Spleen (tissue), 7 donors: ENCODE measurements at regions not wholly inside any gene's neighbourhood (a gene's known extent, or its start where the extent isn't known, plus 50 kb on each side); places are given as distances from the start of the nearest gene placed in this dataset.

ENCODE experiments used
- POLR2A ChIP-seq, 3 donors: fragments of 450-650 bp; IDR thresholded peaks; one replicate each; pipeline ENCODE4 v1.5.1; 2017; ENCODE audit warnings: antibody characterized with exemption in 3 of 3, mild to moderate bottlenecking in 1 of 3
- POLR2AphosphoS5 ChIP-seq, 3 donors: sonication (generic); formaldehyde crosslinking; IDR thresholded peaks; one replicate each; pipeline ENCODE4 v1.5.1; 2017; ENCODE audit warnings: antibody characterized with exemption in 3 of 3
- TF ChIP-seq, protein P1 (sequence below), 11 experiments: fragments of 200-600 bp in 7 of 11; fragments of 450-650 bp in 4 of 11; sonication (generic) in 4 of 11; IDR thresholded peaks in 8 of 11; conservative IDR thresholded peaks in 3 of 11; 1 replicate in 7 of 11; 2 replicates in 4 of 11; pipeline versions ENCODE4 v1.4.0 to v1.8.0; 2016 to 2021; ENCODE audit warnings: antibody characterized with exemption in 11 of 11, inconsistent platforms in 4 of 11, mild to moderate bottlenecking in 1 of 11
- donor health status: DM: no; HTN: no; CAD: no; lungs with moderate emphysema.
- donor health status: DM: no; HTN: no; CAD: no.
- donor health status: DM: no; HTN: no; CAD: no.

DNA sequence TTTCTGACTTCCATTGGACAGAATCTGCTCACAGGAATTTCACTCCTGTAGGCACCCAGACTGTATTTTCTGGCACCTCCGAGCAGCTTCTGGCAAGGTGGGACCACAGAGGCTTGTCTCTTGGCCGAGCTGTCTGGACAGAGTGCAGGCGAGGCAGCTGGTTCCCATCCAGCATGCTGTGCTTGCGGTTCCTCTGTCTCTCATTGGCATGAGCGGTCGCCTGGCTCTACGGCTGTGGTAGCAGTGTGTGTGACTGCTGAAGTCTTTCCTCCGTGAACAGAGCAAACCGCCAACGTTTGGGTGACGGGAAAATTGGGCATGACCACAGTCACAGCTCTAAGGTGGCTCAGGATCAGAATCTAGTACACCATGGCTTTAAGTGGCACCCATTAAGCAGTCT lies 411.7 kb upstream of the NETO1 start:
- TF ChIP-seq, protein P1, sequence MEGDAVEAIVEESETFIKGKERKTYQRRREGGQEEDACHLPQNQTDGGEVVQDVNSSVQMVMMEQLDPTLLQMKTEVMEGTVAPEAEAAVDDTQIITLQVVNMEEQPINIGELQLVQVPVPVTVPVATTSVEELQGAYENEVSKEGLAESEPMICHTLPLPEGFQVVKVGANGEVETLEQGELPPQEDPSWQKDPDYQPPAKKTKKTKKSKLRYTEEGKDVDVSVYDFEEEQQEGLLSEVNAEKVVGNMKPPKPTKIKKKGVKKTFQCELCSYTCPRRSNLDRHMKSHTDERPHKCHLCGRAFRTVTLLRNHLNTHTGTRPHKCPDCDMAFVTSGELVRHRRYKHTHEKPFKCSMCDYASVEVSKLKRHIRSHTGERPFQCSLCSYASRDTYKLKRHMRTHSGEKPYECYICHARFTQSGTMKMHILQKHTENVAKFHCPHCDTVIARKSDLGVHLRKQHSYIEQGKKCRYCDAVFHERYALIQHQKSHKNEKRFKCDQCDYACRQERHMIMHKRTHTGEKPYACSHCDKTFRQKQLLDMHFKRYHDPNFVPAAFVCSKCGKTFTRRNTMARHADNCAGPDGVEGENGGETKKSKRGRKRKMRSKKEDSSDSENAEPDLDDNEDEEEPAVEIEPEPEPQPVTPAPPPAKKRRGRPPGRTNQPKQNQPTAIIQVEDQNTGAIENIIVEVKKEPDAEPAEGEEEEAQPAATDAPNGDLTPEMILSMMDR (IDR thresholded peaks at IDR 0.05 in 8 of 11, conservative IDR thresholded peaks at IDR 0.05 in 3 of 11), result no peak
- TF ChIP-seq POLR2A (IDR thresholded peaks at IDR 0.05), result no peak
- TF ChIP-seq POLR2AphosphoS5 (IDR thresholded peaks at IDR 0.05), result no peak
